KMS-11 (cell line): ENCODE measurements at regions not wholly inside any gene's neighbourhood (a gene's known extent, or its start where the extent isn't known, plus 50 kb on each side); places are given as distances from the start of the nearest gene placed in this dataset.

Source experiments
- H2AFZ ChIP-seq: fragments of 200-600 bp; sonication (generic); 2 replicates; pipeline ENCODE4 v1.6.1; 2016; ENCODE audit warnings: antibody characterized with exemption, mixed run types, low read depth
- H3K27ac ChIP-seq: fragments of 200-600 bp; sonication (generic); 2 replicates; pipeline ENCODE4 v1.6.1; 2016; ENCODE audit warnings: mild to moderate bottlenecking, mixed run types
- H3K27me3 ChIP-seq: fragments of 200-600 bp; sonication (generic); 2 replicates; pipeline ENCODE4 v1.6.1; 2017; ENCODE audit warnings: mild to moderate bottlenecking, low read depth, mixed run types, moderate library complexity; ENCODE audit not compliant: insufficient read depth
- H3K36me3 ChIP-seq: fragments of 200-600 bp; sonication (generic); 2 replicates; pipeline ENCODE4 v1.6.1; 2017; ENCODE audit warnings: mild to moderate bottlenecking, mixed run types; ENCODE audit not compliant: insufficient read depth
- H3K4me1 ChIP-seq: fragments of 200-600 bp; sonication (generic); 2 replicates; pipeline ENCODE4 v1.6.1; 2016; ENCODE audit warnings: mild to moderate bottlenecking, low read depth, mixed run types; ENCODE audit not compliant: poor library complexity, severe bottlenecking
- H3K4me2 ChIP-seq: fragments of 200-600 bp; sonication (generic); 2 replicates; pipeline ENCODE4 v1.7.0; 2016; ENCODE audit warnings: mild to moderate bottlenecking, mixed run types
- H3K4me3 ChIP-seq: fragments of 200-600 bp; sonication (generic); IDR thresholded peaks from 2 replicates; pipeline ENCODE4 v1.6.1; 2017; ENCODE audit warnings: low read depth, low read length, mixed read lengths; ENCODE audit not compliant: insufficient read depth
- H3K79me2 ChIP-seq: fragments of 200-600 bp; sonication (generic); 2 replicates; pipeline ENCODE4 v1.6.1; 2016; ENCODE audit warnings: low read depth, mixed run types; ENCODE audit not compliant: insufficient read depth
- H3K9ac ChIP-seq: fragments of 200-600 bp; sonication (generic); 2 replicates; pipeline ENCODE4 v1.6.1; 2016; ENCODE audit warnings: mild to moderate bottlenecking, mixed run types
- H4K20me1 ChIP-seq: fragments of 200-600 bp; sonication (generic); 2 replicates; pipeline ENCODE4 v1.6.1; 2016; ENCODE audit warnings: mild to moderate bottlenecking, mixed run types; ENCODE audit not compliant: insufficient read depth
- CTCF ChIP-seq: fragments of 200-600 bp; sonication (generic); conservative IDR thresholded peaks from 2 replicates; pipeline ENCODE4 v1.6.1; 2017; ENCODE audit warnings: low read depth, mild to moderate bottlenecking, antibody characterized with exemption, low read length, moderate library complexity, mixed read lengths

GRCh38 chr18:25827961-25828561 is 262.4 kb downstream of the SS18 start:
- no peak overlapping the region for H3K9ac ChIP-seq
- no peak overlapping the region for H3K4me2 ChIP-seq
- H3K4me3 ChIP-seq: no peak overlapping the region
- no peaks in the 10 kb centered on the region for H4K20me1 ChIP-seq
- H3K79me2 ChIP-seq: no peaks in the 10 kb centered on the region
- H3K27me3 ChIP-seq: no peaks in the 10 kb centered on the region
- no peak for TF ChIP-seq CTCF
- H3K4me1 ChIP-seq: no peaks in the 10 kb centered on the region
- H3K27ac ChIP-seq: no peak overlapping the region
- no peaks in the 10 kb centered on the region for H3K36me3 ChIP-seq
- no peak overlapping the region for H2AFZ ChIP-seq

- no peak for TF ChIP-seq CTCF
- H2AFZ ChIP-seq: no peak overlapping the region
- no peaks in the 10 kb centered on the region for H3K4me1 ChIP-seq
- H3K27me3 ChIP-seq: no peaks in the 10 kb centered on the region
- no peak overlapping the region for H3K4me2 ChIP-seq
- no peak overlapping the region for H3K4me3 ChIP-seq
- no peaks in the 10 kb centered on the region for H3K36me3 ChIP-seq
- no peaks in the 10 kb centered on the region for H3K79me2 ChIP-seq
- H3K27ac ChIP-seq: no peak overlapping the region
- H3K9ac ChIP-seq: no peak overlapping the region
- no peaks in the 10 kb centered on the region for H4K20me1 ChIP-seq
Measured at GRCh38 chr18:25827228-25827627, 263.2 kb downstream of the SS18 start.

GRCh38 chr18:25826823-25827222 is 263.6 kb downstream of the SS18 start:
- Histone ChIP-seq H3K79me2 (no peaks in the 10 kb centered on the region), H4K20me1 (no peaks in the 10 kb centered on the region), H3K4me1 (no peaks in the 10 kb centered on the region), H3K27me3 (no peaks in the 10 kb centered on the region), H3K27ac (no peak overlapping the region), H3K4me3 (no peak overlapping the region), H3K9ac (no peak overlapping the region), H2AFZ (no peak overlapping the region), H3K4me2 (no peak overlapping the region), H3K36me3 (no peaks in the 10 kb centered on the region)
- TF ChIP-seq CTCF: no peak

GRCh38 chr18:25825979-25826776 is 264.2 kb downstream of the SS18 start:
- H3K79me2 ChIP-seq: no peaks in the 10 kb centered on the region
- no peaks in the 10 kb centered on the region for H4K20me1 ChIP-seq
- H2AFZ ChIP-seq: no peak overlapping the region
- H3K4me1 ChIP-seq: no peaks in the 10 kb centered on the region
- H3K4me3 ChIP-seq: no peak overlapping the region
- H3K9ac ChIP-seq: no peak overlapping the region
- H3K4me2 ChIP-seq: no peak overlapping the region
- no peaks in the 10 kb centered on the region for H3K36me3 ChIP-seq
- no peak for TF ChIP-seq CTCF
- H3K27ac ChIP-seq: no peak overlapping the region
- no peaks in the 10 kb centered on the region for H3K27me3 ChIP-seq
